GM19043 (cell line): ENCODE measurements at regions not wholly inside any gene's neighbourhood (a gene's known extent, or its start where the extent isn't known, plus 50 kb on each side); places are given as distances from the start of the nearest gene placed in this dataset.
"Not testable (repeated sequence)": the region's sequence is repeated elsewhere in the genome, so short reads cannot be mapped to it uniquely, and the experiment has no call there.

ENCODE experiments used
- ATAC-seq: cut with Tn5 transposase; IDR thresholded peaks from one replicate; pipeline ENCODE4 v1.9.1; 2021; ENCODE audit warnings: low read depth; ENCODE audit not compliant: unreplicated experiment

DNA sequence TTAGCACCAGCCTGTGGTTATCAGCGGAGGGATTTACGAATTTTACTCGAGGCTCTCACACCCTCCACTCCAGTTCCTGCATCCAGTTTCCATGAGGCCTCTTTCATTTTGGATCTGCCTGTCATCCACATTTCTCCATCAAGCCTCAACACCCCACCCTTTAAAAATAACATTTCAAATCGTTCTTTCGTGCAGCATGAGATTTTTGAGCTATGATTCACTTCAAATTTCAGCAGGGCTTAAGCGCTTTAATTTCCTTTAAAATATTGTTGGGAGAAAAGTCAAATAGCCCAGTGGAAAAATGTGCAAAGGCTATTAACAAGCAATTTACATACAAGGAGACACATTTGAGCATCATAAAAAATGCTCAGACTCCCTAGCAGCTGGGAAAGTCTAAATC lies 103.2 kb downstream of the MSX2 start:
- ATAC-seq: no peak

DNA sequence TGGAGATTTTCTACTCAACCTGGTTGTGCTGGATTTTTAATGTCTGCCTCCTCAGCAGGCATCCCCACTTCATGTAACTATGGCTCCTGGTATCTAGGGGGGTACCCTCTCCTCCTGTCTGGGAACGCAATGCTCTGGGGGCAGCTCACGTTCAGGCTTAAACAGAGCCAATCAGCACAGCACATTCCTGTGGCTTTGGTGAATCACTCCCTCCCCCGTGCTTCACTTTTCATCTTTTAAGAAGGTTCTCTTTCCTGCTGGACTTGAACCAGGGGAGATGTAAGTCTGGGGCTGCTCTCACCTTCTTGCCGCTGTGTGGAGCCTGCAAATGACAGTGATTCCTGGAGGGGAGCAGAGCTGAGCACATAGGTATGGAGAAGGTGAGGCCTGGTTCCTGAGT lies 101.2 kb downstream of the MSX2 start:
- no peak for ATAC-seq

DNA sequence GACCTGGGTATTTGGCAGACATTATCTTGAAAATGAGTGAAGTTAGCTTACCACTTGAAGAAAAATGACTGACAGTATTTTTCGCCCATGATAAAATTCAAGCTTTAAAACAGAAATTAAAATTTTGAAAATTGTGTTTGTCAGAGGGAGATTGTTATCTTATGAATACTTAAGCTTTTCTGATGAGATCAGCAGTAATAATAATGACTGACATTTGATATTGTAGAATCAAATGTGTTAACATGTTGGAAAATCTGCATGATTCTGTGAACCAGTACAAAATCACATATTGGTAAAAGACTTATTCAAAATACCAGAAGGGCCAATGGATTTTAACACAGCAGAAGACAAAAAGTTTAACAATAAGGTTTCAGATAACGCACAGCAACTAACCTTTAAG lies 94.0 kb downstream of the MSX2 start:
- no peak for ATAC-seq

GRCh38 chr5:174817610-174818009 lies 93.2 kb downstream of the MSX2 start:
- ATAC-seq: no peak

GRCh38 chr5:174816858-174817257 lies 92.5 kb downstream of the MSX2 start:
- no peak for ATAC-seq

DNA sequence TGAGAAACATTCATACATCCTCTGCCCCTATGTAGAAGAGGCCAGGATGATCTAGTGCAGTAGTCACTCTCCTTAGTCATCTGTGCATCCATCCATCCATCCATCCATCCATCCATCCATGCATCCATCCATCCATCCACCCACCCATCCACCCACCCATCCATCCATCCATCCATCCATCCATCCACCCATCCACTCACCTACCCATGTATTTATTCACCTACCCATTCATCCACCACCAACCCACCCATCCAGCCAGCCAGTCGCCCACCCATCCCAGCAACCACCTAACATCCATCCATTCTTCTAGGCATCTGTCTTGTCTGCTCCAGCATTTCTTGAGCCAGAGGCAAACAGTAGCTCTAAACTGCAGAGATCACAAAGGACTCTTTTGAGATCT lies 87.1 kb downstream of the MSX2 start:
- ATAC-seq: no peak

DNA sequence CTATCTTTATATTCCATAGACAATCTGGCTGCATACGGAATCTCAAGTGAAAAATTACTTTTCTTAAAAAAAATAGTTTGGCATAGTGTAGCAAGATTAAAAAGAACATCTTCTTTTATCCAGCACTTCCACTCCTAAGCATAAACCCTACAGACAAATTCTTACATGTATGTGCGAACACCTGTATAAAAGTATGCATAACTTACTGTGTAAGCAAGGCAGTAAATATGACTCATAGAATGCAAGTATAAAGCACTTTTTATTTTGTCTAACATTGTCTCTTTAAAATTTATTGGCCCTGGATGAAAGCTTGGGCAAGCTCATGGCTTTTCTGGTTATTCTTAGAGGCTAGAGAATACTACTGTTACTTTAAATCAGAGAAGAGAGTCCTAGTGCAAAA lies 86.4 kb downstream of the MSX2 start:
- no peak for ATAC-seq

DNA sequence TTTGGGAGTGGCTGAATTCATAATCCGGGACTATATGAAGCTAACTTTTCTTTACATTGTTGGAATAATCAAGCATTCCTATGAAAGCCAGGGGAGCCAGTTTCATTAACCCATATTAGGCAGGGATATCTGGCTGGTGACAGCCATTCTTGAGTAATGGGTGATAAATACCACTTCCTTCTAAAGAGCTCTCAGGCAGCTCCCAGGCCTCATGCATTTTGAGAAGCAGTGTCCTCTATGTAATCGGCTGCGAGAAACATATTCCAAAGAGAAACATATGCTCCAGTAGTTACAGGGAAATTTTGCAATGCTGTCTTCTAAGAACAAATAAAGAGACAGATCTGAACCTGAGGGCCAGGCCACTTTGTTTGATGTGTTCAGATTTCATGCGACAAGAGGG lies 83.1 kb downstream of the MSX2 start:
- ATAC-seq: no peak

- no peak for ATAC-seq
Observed at GRCh38 chr5:174806729-174807128, 82.3 kb downstream of the MSX2 start.

GRCh38 chr5:174801798-174802197 lies 77.4 kb downstream of the MSX2 start:
- ATAC-seq: no peak

- ATAC-seq: no peak
Observed at GRCh38 chr5:174800435-174800834, 76.1 kb downstream of the MSX2 start.

GRCh38 chr5:174799121-174799520 lies 74.7 kb downstream of the MSX2 start:
- no peak for ATAC-seq

DNA sequence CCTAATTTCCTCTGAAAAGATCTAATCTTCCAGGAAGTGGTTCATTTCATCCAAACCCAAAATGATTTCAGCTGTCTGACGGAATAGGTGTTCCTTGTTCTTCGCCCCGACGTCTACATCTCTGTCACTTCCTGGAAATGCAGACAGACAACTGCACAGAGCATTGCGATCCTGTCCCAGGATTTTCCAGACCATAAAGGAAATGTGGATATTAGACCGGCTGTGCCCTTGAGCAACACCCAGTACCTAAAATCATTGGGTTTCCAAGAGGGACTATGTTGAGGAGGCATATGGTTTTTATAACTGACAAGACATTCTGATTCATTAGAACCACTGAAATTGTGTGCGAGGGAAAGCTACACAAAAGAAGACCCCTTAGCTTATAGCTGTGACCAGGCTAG lies 74.2 kb downstream of the MSX2 start:
- no peak for ATAC-seq

GRCh38 chr5:174796711-174797192 lies 72.4 kb downstream of the MSX2 start:
- no peak for ATAC-seq

DNA sequence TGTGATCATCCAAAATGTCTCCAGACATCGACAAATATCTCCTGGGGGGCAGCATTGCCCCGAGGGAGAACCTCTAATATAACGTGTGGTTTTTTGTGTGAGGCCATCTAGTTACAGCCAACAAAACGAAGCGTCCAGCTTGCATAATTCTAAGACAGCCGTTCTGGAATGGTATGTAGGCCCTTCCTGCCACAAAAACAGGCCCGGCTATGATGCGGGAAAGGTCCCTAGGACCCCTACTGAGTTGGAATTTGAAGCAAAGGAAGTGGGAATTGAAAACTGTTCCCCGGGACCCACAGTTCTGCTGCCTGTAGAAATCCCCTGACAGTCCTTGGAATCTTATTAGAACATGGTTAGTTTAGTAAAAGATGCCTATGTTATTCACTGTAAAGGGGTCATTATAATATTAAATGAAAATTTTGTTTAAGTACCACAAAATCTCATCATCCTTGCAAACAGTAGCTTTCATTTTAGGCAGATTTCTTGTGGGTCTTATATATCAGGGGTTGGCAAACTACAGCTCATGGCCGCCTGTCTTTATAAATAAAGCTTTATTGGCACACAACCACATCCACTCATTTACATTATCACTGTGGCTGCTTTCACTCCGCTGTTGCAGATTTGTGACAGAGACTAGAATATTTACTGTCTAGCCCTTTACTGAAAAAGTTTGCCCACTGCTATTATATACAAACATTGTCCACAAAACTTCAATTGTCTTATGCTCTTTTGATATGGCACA lies 70.7 kb downstream of the MSX2 start:
- ATAC-seq: no peak

GRCh38 chr5:174793684-174794328 lies 69.4 kb downstream of the MSX2 start:
- ATAC-seq: peak; percentile 84

DNA sequence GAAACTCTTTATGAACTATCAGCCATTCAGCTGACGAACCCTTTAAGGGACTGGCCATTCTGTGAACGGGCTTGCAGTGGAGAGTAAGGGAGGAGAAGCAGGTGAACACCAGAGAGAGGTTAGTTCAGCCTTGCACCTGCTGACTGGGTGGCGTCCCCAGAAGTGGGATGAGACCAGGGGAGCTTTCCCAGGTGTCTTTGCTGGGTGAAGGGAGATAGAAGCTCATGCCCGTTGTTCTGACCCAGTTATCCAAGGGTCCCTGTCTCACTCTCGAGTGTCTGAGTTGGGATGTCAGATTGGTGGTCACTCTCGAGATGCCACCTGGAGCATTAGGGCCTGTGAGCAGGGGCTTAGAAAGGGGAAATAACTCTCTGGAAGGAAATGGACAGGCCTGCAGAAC lies 68.7 kb downstream of the MSX2 start:
- ATAC-seq: no peak

DNA sequence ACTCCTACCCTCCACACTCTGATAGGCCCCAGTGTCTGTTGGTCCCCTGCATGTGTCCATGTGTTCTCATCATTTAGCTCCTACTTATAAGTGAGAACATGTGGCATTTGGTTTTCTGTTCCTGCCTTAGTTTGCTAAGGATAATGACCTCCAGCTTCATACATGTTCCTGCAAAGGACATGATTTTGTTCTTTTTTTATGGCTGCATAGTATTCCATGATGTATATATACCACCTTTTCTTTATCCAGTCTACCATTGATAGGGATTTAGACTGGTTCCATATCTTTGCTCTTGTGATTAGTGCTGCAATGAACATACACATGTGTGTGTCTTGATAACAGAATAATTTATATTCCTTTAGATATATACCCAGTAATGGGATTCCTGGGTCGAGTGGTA lies 67.9 kb downstream of the MSX2 start:
- ATAC-seq: not testable (repeated sequence)

- ATAC-seq: no peak
Observed at GRCh38 chr5:174790906-174791305, 66.5 kb downstream of the MSX2 start.

- ATAC-seq: no peak
Observed at GRCh38 chr5:174789596-174789995, 65.2 kb downstream of the MSX2 start.

- ATAC-seq: no peak
Observed at GRCh38 chr5:174785120-174785680, 60.8 kb downstream of the MSX2 start.
